ENCODE measurements at regions not wholly inside any gene's neighbourhood (a gene's known extent, or its start where the extent isn't known, plus 50 kb on each side); places are given as distances from the start of the nearest gene placed in this dataset.

DNA sequence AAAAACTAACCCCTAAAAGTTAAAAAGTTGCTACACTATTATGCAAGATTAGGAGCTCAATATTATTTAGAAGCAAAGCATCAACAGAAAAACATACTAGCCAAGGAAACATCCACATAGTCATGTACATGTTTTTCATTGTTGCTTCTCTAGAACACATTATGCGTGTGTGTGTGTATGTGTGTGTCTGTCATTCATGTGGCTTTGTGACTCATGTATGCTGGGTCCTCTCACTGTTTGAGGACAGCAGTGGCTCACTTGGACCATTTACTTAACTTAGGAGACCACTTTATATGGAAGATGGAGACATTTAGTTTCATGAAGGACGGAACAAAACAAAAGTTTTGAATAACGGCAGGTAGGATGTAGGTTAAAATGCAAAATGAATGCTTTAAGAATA lies 219.4 kb upstream of the THBS1 start:
- Histone ChIP-seq H3K27ac (no peak overlapping the region), H3K36me3 (no peaks in the 10 kb centered on the region), H3K4me1 (peaks cover 43% of the 10 kb centered on the region), H3K27me3 (no peaks in the 10 kb centered on the region), H3K9me3 (no peaks in the 10 kb centered on the region), H3K4me3 (no peak overlapping the region)
- intact Hi-C loops (cut with DNase I) = no loop called here
- TF ChIP-seq POLR2A (IDR thresholded peaks at IDR 0.05) = no peak
- TF ChIP-seq, protein P1, sequence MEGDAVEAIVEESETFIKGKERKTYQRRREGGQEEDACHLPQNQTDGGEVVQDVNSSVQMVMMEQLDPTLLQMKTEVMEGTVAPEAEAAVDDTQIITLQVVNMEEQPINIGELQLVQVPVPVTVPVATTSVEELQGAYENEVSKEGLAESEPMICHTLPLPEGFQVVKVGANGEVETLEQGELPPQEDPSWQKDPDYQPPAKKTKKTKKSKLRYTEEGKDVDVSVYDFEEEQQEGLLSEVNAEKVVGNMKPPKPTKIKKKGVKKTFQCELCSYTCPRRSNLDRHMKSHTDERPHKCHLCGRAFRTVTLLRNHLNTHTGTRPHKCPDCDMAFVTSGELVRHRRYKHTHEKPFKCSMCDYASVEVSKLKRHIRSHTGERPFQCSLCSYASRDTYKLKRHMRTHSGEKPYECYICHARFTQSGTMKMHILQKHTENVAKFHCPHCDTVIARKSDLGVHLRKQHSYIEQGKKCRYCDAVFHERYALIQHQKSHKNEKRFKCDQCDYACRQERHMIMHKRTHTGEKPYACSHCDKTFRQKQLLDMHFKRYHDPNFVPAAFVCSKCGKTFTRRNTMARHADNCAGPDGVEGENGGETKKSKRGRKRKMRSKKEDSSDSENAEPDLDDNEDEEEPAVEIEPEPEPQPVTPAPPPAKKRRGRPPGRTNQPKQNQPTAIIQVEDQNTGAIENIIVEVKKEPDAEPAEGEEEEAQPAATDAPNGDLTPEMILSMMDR (IDR thresholded peaks at IDR 0.05) = no peak
- DNase-seq (ENCODE audit: extremely low spot score in 2 of 2) = no peak

GRCh38 chr15:39362821-39363561 lies 217.9 kb upstream of the THBS1 start:
- Histone ChIP-seq H3K27ac (no peak overlapping the region), H3K4me3 (no peak overlapping the region), H3K9me3 (no peaks in the 10 kb centered on the region), H3K36me3 (no peaks in the 10 kb centered on the region), H3K27me3 (no peaks in the 10 kb centered on the region), H3K4me1 (peaks cover 33% of the 10 kb centered on the region)
- TF ChIP-seq, protein P1 (IDR thresholded peaks at IDR 0.05) = no peak
- TF ChIP-seq POLR2AphosphoS5 (IDR thresholded peaks at IDR 0.05; ENCODE audit: insufficient read depth in 1 of 2, low read depth in 1 of 2) = no peak
- no peak for TF ChIP-seq POLR2A (IDR thresholded peaks at IDR 0.05)
- no peak for DNase-seq (ENCODE audit: extremely low spot score in 2 of 2)
- intact Hi-C loops (cut with DNase I) = no loop called here

DNA sequence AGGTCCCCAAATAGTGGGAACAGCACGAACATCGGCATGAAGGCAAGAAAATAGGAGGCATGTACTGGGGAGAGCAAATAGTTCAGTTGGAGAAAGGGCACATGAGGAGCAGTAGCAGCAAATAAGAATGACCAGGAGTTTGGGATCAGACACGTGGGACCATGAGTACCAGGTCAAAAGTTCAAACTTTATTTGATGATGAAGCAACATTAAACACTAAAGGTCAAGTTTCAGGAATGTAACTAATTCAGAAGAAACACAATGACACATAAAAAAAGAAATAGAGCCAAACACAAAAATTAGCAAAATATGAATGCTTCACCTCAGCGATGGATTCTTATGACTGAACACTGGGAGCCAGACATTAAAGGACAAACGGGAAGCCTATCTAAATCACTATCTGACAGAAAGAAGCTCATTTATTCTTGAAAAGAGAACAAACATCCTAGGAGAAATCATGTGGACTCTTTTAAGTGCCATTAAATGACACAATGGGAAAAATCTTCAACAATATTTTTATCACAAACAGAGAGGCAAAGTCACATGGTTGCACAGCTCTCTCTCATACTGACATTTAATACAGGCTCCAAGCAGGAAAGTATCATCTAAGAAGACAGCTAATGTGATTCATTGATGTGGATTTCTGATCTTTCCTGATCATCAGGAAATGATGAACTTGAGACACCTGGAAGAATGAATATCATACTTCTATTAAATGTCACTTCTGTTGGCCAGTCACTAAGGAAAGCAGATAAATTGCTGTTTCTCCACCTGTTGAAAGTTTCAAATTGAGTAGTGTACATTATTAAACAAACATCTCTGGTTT lies 216.9 kb upstream of the THBS1 start:
- H3K27ac ChIP-seq = no peak overlapping the region
- intact Hi-C loops (cut with DNase I) = no loop called here
- H3K27me3 ChIP-seq = no peaks in the 10 kb centered on the region
- no peaks in the 10 kb centered on the region for H3K9me3 ChIP-seq
- H3K36me3 ChIP-seq = no peaks in the 10 kb centered on the region
- TF ChIP-seq POLR2A (IDR thresholded peaks at IDR 0.05) = no peak
- TF ChIP-seq POLR2AphosphoS5 (IDR thresholded peaks at IDR 0.05; ENCODE audit: insufficient read depth in 1 of 2, low read depth in 1 of 2) = peak in 1 of 2 donors; percentile 29
- TF ChIP-seq, protein P1 (IDR thresholded peaks at IDR 0.05) = no peak
- peaks cover 24% of the 10 kb centered on the region for H3K4me1 ChIP-seq
- DNase-seq (ENCODE audit: extremely low spot score in 2 of 2) = no peak
- H3K4me3 ChIP-seq = no peak overlapping the region

DNA sequence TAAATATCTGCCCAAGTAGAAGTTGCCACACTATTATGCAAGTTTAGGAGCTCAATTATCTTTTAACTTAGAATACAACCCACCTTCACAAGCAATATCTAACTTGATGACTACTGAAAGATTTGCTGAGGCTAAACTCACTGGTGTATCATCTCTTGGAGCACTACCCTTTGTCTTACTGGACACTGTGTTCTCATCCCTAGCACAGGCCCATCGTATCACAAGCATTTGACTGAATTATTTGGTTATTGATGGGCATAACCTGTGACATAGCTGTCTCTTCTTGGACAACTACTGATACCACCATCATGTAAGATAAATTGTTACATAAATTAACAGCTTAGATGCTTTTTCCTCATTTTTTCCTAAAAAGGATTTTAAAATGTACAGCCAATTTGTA lies 216.2 kb upstream of the THBS1 start:
- no peaks in the 10 kb centered on the region for H3K36me3 ChIP-seq
- TF ChIP-seq, protein P1 (IDR thresholded peaks at IDR 0.05) = no peak
- TF ChIP-seq POLR2A (IDR thresholded peaks at IDR 0.05) (no peak), POLR2AphosphoS5 (IDR thresholded peaks at IDR 0.05; ENCODE audit: insufficient read depth in 1 of 2, low read depth in 1 of 2) (no peak)
- no peak overlapping the region for H3K27ac ChIP-seq
- no peaks in the 10 kb centered on the region for H3K9me3 ChIP-seq
- H3K4me1 ChIP-seq = peaks cover 20% of the 10 kb centered on the region
- no peaks in the 10 kb centered on the region for H3K27me3 ChIP-seq
- DNase-seq (ENCODE audit: extremely low spot score in 2 of 2) = no peak
- intact Hi-C loops (cut with DNase I) = no loop called here
- no peak overlapping the region for H3K4me3 ChIP-seq

DNA sequence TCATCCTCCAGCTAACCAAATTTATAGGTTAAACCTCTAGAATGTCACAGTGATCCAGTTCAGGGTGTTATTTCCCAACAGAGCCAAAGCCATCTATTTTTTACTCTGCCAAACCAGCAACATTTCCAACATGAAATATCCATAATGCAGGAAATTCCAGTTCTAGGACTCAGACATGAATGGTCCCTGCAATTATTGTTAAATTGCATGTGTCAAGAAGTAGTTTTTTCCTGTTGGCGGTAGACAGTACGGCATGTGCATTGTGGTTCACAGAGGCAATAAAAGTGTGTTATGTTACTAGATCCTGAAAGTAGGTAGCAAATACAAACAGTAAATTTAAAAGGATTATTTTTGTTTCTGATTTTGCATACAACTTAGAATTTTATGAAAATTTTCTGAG lies 215.7 kb upstream of the THBS1 start:
- Histone ChIP-seq H3K9me3 (no peaks in the 10 kb centered on the region), H3K4me1 (peaks cover 20% of the 10 kb centered on the region), H3K36me3 (no peaks in the 10 kb centered on the region), H3K27ac (no peak overlapping the region), H3K4me3 (no peak overlapping the region), H3K27me3 (no peaks in the 10 kb centered on the region)
- no peak for TF ChIP-seq POLR2A (IDR thresholded peaks at IDR 0.05)
- TF ChIP-seq, protein P1 (IDR thresholded peaks at IDR 0.05) = no peak
- no peak for TF ChIP-seq POLR2AphosphoS5 (IDR thresholded peaks at IDR 0.05; ENCODE audit: insufficient read depth in 1 of 2, low read depth in 1 of 2)
- intact Hi-C loops (cut with DNase I) = no loop called here
- no peak for DNase-seq (ENCODE audit: extremely low spot score in 2 of 2)

All from vagina (tissue), 2 donors.